ENCODE measurements at regions not wholly inside any gene's neighbourhood (a gene's known extent, or its start where the extent isn't known, plus 50 kb on each side); places are given as distances from the start of the nearest gene placed in this dataset.

DNA sequence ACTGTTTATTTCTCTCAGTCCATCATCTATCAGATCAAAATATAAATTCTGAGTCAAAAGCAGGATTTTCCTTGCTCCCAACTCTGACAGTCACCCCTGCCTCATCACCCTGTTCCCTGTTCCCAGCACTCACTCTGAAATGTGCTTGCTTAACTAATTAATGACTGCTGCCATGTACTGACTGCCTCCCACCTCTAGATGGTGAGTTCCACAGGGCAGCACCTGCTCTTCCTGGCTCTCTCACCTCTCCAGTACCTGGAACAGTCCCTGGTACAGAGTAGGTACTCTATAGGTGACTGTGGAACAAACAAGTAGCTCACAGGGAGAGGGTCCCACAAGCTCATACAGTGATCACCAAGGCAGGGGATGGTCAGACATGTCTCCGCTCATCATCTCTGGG lies 114.3 kb upstream of the C16orf82 start (continued):
- TF ChIP-seq XRCC5 (IDR thresholded peaks at IDR 0.05; ENCODE audit: low read depth, low read length) (no peak), ZNF507 (tag; conservative IDR thresholded peaks at IDR 0.05) (no peak)

DNA sequence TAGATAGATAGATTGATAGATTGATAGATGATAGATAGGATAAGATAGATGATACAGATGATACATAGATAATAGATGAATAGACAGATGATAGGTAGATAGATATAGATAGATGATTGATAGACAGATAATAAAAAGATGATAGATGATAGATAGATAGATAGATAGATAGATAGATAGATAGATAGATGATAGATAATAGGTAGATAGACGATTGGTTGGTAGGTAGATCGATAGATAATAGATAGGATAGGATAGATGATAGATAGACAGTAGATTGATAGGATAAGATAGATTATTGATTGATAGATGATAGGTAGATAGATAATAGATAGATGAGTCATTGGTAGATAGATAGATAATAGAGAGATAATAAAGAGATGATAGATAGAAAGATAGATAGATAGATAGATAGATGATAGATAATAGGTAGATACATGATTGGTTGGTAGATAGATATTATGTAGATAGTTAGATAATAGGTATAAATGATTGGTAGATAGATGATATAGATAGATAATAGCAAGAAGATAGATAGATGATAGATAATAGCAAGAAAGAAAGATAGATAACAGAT lies 109.4 kb upstream of the C16orf82 start:
- intact Hi-C loops (cut with micrococcal nuclease): no loop called here
- no peak for ATAC-seq
- TF ChIP-seq CREBBP (IDR thresholded peaks at IDR 0.05; ENCODE audit: low read depth, low read length): peak; percentile 69
- TF ChIP-seq SOX6 (IDR thresholded peaks at IDR 0.05): no peak
- TF ChIP-seq, protein P1, sequence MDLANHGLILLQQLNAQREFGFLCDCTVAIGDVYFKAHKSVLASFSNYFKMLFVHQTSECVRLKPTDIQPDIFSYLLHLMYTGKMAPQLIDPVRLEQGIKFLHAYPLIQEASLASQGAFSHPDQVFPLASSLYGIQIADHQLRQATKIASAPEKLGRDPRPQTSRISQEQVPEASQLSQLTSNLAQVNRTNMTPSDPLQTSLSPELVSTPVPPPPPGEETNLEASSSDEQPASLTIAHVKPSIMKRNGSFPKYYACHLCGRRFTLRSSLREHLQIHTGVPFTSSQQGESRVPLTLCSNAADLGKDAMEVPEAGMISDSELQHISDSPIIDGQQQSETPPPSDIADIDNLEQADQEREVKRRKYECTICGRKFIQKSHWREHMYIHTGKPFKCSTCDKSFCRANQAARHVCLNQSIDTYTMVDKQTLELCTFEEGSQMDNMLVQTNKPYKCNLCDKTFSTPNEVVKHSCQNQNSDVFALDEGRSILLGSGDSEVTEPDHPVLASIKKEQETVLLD (IDR thresholded peaks at IDR 0.05): peak; percentile 84; the same call in 1 of the 2 replicates
- peak; percentile 95 for TF ChIP-seq DACH1 (IDR thresholded peaks at IDR 0.05; ENCODE audit: partially characterized antibody)
- peak; percentile 78; the same call in 1 of the 2 replicates for TF ChIP-seq MTA1 (IDR thresholded peaks at IDR 0.05; ENCODE audit: borderline replicate concordance)
- TF ChIP-seq BCOR (IDR thresholded peaks at IDR 0.05): peak; percentile 44; the same call in 1 of the 2 replicates
- TF ChIP-seq XRCC3 (IDR thresholded peaks at IDR 0.05): no peak
- no peak for TF ChIP-seq NR1H2 (CRISPR knock-in tag; IDR thresholded peaks at IDR 0.05)
- TF ChIP-seq SRSF7 (optimal IDR thresholded peaks at IDR 0.05; ENCODE audit: low read depth, low read length): no peak
- no peak for TF ChIP-seq CEBPG (CRISPR knock-in tag; IDR thresholded peaks at IDR 0.05)
- no peak for TF ChIP-seq CEBPG (tag; conservative IDR thresholded peaks at IDR 0.05 in 1 of 2, IDR thresholded peaks at IDR 0.05 in 1 of 2)
- TF ChIP-seq GTF2B (IDR thresholded peaks at IDR 0.05; ENCODE audit: extremely low read depth, insufficient read length): no peak
- TF ChIP-seq TAF9B (IDR thresholded peaks at IDR 0.05; ENCODE audit: partially characterized antibody): no peak
- TF ChIP-seq, protein P2, sequence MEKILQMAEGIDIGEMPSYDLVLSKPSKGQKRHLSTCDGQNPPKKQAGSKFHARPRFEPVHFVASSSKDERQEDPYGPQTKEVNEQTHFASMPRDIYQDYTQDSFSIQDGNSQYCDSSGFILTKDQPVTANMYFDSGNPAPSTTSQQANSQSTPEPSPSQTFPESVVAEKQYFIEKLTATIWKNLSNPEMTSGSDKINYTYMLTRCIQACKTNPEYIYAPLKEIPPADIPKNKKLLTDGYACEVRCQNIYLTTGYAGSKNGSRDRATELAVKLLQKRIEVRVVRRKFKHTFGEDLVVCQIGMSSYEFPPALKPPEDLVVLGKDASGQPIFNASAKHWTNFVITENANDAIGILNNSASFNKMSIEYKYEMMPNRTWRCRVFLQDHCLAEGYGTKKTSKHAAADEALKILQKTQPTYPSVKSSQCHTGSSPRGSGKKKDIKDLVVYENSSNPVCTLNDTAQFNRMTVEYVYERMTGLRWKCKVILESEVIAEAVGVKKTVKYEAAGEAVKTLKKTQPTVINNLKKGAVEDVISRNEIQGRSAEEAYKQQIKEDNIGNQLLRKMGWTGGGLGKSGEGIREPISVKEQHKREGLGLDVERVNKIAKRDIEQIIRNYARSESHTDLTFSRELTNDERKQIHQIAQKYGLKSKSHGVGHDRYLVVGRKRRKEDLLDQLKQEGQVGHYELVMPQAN (IDR thresholded peaks at IDR 0.05; ENCODE audit: borderline replicate concordance): no peak
- TF ChIP-seq ZNF785 (CRISPR knock-in tag; IDR thresholded peaks at IDR 0.05): no peak
- TF ChIP-seq ZNF316 (IDR thresholded peaks at IDR 0.05): no peak
- TF ChIP-seq ZNF695 (CRISPR knock-in tag; IDR thresholded peaks at IDR 0.05): no peak
- TF ChIP-seq ZNF75A (CRISPR knock-in tag; IDR thresholded peaks at IDR 0.05): no peak
- TF ChIP-seq ZNF76 (CRISPR knock-in tag; IDR thresholded peaks at IDR 0.05; ENCODE audit: borderline replicate concordance): no peak

More for the DNA sequence above, 109.4 kb upstream of the C16orf82 start:
- H3K27ac ChIP-seq (ENCODE audit: extremely low read depth, low read depth, low read length): no peak overlapping the region
- no TSS peak for BruUV-seq (replicated peaks)
- FAIRE-seq (no peak), DNase-seq (ENCODE audit: extremely low read depth in 1 of 4, low spot score in 3 of 4) (no peak)
- ChIA-PET CTCF (ENCODE audit: low intra/inter-chr PET ratio) (no interaction called here), POLR2A (no interaction called here)
- H3K4me2 ChIP-seq (ENCODE audit: insufficient read depth, low read length): no peak overlapping the region
- WGBS (ENCODE audit: insufficient coverage, low coverage, missing lambda C conversion rate): 0% methylated on average over 2 of the region's 2 CpGs
- H3K9ac ChIP-seq (ENCODE audit: insufficient read depth in 1 of 2, low read depth in 2 of 2, low read length in 2 of 2): no peak overlapping the region
- H3K9me1 ChIP-seq (ENCODE audit: control insufficient read depth, insufficient read depth, low read length): no peaks in the 10 kb centered on the region
- H3K9me3 ChIP-seq (replicated peaks; ENCODE audit: control insufficient read depth, insufficient read depth, low read depth, low read length): no peaks in the 10 kb centered on the region
- in situ Hi-C loops (cut with MboI): no loop called here
- no peaks in the 10 kb centered on the region for H3K4me1 ChIP-seq (replicated peaks in 1 of 2; ENCODE audit: control insufficient read depth in 2 of 2, insufficient read depth in 2 of 2, low read length in 2 of 2)
- no peaks in the 10 kb centered on the region for H3K79me2 ChIP-seq (ENCODE audit: control insufficient read depth, insufficient read depth, low read length)
- no peak overlapping the region for H3K4me3 ChIP-seq
- peaks cover 0 to 14% of the 10 kb centered on the region in 2 experiments; a peak in 1 of 5 replicates for H3K27me3 ChIP-seq (ENCODE audit: control insufficient read depth in 2 of 2, insufficient read depth in 2 of 2, low read length in 2 of 2)
- H2AFZ ChIP-seq (ENCODE audit: low read depth, low read length): no peak overlapping the region
- H4K20me1 ChIP-seq (replicated peaks; ENCODE audit: control insufficient read depth, insufficient read depth, low read length): no peaks in the 10 kb centered on the region
- H3K36me3 ChIP-seq (ENCODE audit: control insufficient read depth, insufficient read depth, low read length): no peaks in the 10 kb centered on the region
